HL-60 (cell line): ENCODE measurements at regions not wholly inside any gene's neighbourhood (a gene's known extent, or its start where the extent isn't known, plus 50 kb on each side); places are given as distances from the start of the nearest gene placed in this dataset.

Experiments
- DNase-seq, 2 experiments: peaks; one replicate each; pipeline ENCODE4 v3.0.0-alpha.2; 2010 to 2020; ENCODE audit warnings: low read depth in 1 of 2, low spot score in 1 of 2
- H3K27ac ChIP-seq: fragments of 250-450 bp; sonication (Bioruptor Pico); replicated peaks from 2 replicates; pipeline ENCODE4 v1.5.1; 2020; ENCODE audit warnings: mild to moderate bottlenecking, moderate library complexity
- H3K27me3 ChIP-seq: fragments of 250-450 bp; sonication (Bioruptor Pico); 2 replicates; pipeline ENCODE4 v1.5.1; 2021; ENCODE audit warnings: mild to moderate bottlenecking, moderate library complexity; ENCODE audit not compliant: insufficient read depth, poor library complexity, severe bottlenecking
- H3K4me3 ChIP-seq: replicated peaks from 2 replicates; pipeline ENCODE4 v1.5.1; 2011; ENCODE audit warnings: mild to moderate bottlenecking, control low read depth, low read length; ENCODE audit not compliant: insufficient read depth
- CTCF ChIP-seq: IDR thresholded peaks from one replicate; pipeline ENCODE4 v1.5.1; 2011; ENCODE audit warnings: low read length, control low read depth, inconsistent platforms; ENCODE audit not compliant: insufficient read depth
- GABPA ChIP-seq: IDR thresholded peaks from 2 replicates; pipeline ENCODE4 v1.6.1; 2012; ENCODE audit warnings: low read depth
- POLR2AphosphoS5 ChIP-seq: IDR thresholded peaks from 2 replicates; pipeline ENCODE4 v1.6.1; 2012; ENCODE audit warnings: low read depth
- REST ChIP-seq: IDR thresholded peaks from 2 replicates; pipeline ENCODE4 v1.6.1; 2012; ENCODE audit warnings: low read depth; ENCODE audit not compliant: insufficient replicate concordance
- SPI1 ChIP-seq: IDR thresholded peaks from 2 replicates; pipeline ENCODE4 v1.6.1; 2012; ENCODE audit warnings: low read depth, mild to moderate bottlenecking, borderline replicate concordance

- TF ChIP-seq POLR2AphosphoS5 (no peak), REST (no peak), SPI1 (no peak), CTCF (no peak), GABPA (no peak)
- no peak overlapping the region for H3K27ac ChIP-seq
- no peak overlapping the region for H3K4me3 ChIP-seq
- no peaks in the 10 kb centered on the region for H3K27me3 ChIP-seq
- DNase-seq = no peak
Measured at GRCh38 chr2:198438331-198438730, 633.9 kb downstream of the PLCL1 start.

GRCh38 chr2:198424112-198424511 lies 619.7 kb downstream of the PLCL1 start:
- H3K27ac ChIP-seq = no peak overlapping the region
- no peaks in the 10 kb centered on the region for H3K27me3 ChIP-seq
- H3K4me3 ChIP-seq = no peak overlapping the region
- TF ChIP-seq CTCF (no peak), POLR2AphosphoS5 (no peak), REST (no peak), SPI1 (no peak), GABPA (no peak)
- no peak for DNase-seq

- no peak overlapping the region for H3K27ac ChIP-seq
- no peak for DNase-seq
- no peaks in the 10 kb centered on the region for H3K27me3 ChIP-seq
- H3K4me3 ChIP-seq = no peak overlapping the region
- TF ChIP-seq SPI1 (no peak), POLR2AphosphoS5 (no peak), CTCF (no peak), REST (no peak), GABPA (no peak)
Measured at GRCh38 chr2:198417836-198418235, 613.4 kb downstream of the PLCL1 start.
